IMR-90 (cell line): ENCODE measurements at regions not wholly inside any gene's neighbourhood (a gene's known extent, or its start where the extent isn't known, plus 50 kb on each side); places are given as distances from the start of the nearest gene placed in this dataset.

ENCODE experiments used
- ATAC-seq: fragments of 200-7000 bp; cut with Tn5 transposase; 2 replicates; pipeline ENCODE4 v1.9.1; 2020; ENCODE audit warnings: low read depth, mild to moderate bottlenecking, moderate library complexity
- BruUV-seq: library from RNA; stranded (reverse); fragments of 400-500 nt; replicated peaks from 2 replicates; lab custom pipeline; 2021; lab: Mats Ljungman, UMichigan
- CTCF ChIA-PET: fragments of 300-600 bp; formaldehyde crosslinking; extraction: SDS; loops from one replicate; lab custom pipeline; 2021; ENCODE audit warnings: antibody characterized with exemption; lab: Yijun Ruan, JAX
- POLR2A ChIA-PET: fragments of 300-600 bp; sonication (Branson Sonifier 250); formaldehyde crosslinking; loops from one replicate; lab custom pipeline; 2022; ENCODE audit warnings: antibody characterized with exemption; ENCODE audit not compliant: unreplicated experiment; lab: Charles Lee
- DNase-seq: peaks from one replicate; pipeline ENCODE4 v3.0.0; 2013
- H2AFZ ChIP-seq: replicated peaks from 2 replicates; pipeline ENCODE3; 2013; ENCODE audit warnings: low read length, mild to moderate bottlenecking; ENCODE audit not compliant: poor library complexity
- H2AK5ac ChIP-seq: 2 replicates; pipeline ENCODE4 v1.6.1; 2013; ENCODE audit warnings: low read depth, low read length, inconsistent platforms
- H2AK9ac ChIP-seq: replicated peaks from 2 replicates; pipeline ENCODE3; 2013; ENCODE audit warnings: mild to moderate bottlenecking, low read depth, low read length, moderate library complexity; ENCODE audit not compliant: poor library complexity
- H2BK120ac ChIP-seq: 2 replicates; pipeline ENCODE4 v1.6.1; 2013; ENCODE audit warnings: low read depth, low read length, inconsistent platforms
- H2BK15ac ChIP-seq: 3 replicates; pipeline ENCODE4 v1.6.1; 2013; ENCODE audit warnings: low read depth, low read length, inconsistent platforms
- H2BK20ac ChIP-seq: 2 replicates; pipeline ENCODE4 v1.6.1; 2013; ENCODE audit warnings: low read depth, mild to moderate bottlenecking, inconsistent platforms, low read length, moderate library complexity
- H2BK5ac ChIP-seq: 2 replicates; pipeline ENCODE4 v1.6.1; 2013; ENCODE audit warnings: mild to moderate bottlenecking, low read depth, low read length, inconsistent platforms; ENCODE audit not compliant: poor library complexity, severe bottlenecking
- H3K14ac ChIP-seq: replicated peaks from 2 replicates; pipeline ENCODE4 v1.6.1; 2013; ENCODE audit warnings: low read depth, low read length, inconsistent platforms
- H3K18ac ChIP-seq: 2 replicates; pipeline ENCODE4 v1.6.1; 2013; ENCODE audit warnings: low read depth, low read length, control low read depth
- H3K23ac ChIP-seq: 2 replicates; pipeline ENCODE4 v1.6.1; 2013; ENCODE audit warnings: low read depth, low read length, inconsistent platforms
- H3K27ac ChIP-seq: 2 replicates; pipeline ENCODE4 v1.5.1; 2013; ENCODE audit warnings: mild to moderate bottlenecking, control low read depth, low read length; ENCODE audit not compliant: insufficient read depth
- H3K27me3 ChIP-seq: 2 replicates; pipeline ENCODE4 v1.6.1; 2013; ENCODE audit warnings: low read length; ENCODE audit not compliant: control insufficient read depth, insufficient read depth
- H3K36me3 ChIP-seq: 2 replicates; pipeline ENCODE4 v1.6.1; 2013; ENCODE audit warnings: low read length, mixed read lengths; ENCODE audit not compliant: control insufficient read depth, insufficient read depth
- H3K4ac ChIP-seq: 2 replicates; pipeline ENCODE4 v1.6.1; 2013; ENCODE audit warnings: low read depth, low read length, inconsistent platforms
- H3K4me1 ChIP-seq: 2 replicates; pipeline ENCODE4 v1.6.1; 2013; ENCODE audit warnings: low read length, mixed read lengths; ENCODE audit not compliant: control insufficient read depth, insufficient read depth
- H3K4me2 ChIP-seq: 2 replicates; pipeline ENCODE4 v1.6.1; 2013; ENCODE audit warnings: low read depth, mild to moderate bottlenecking, control low read depth, low read length, moderate library complexity
- H3K4me3 ChIP-seq: 2 replicates; pipeline ENCODE4 v1.5.1; 2013; ENCODE audit warnings: low read depth, mild to moderate bottlenecking, control low read depth, low read length, moderate library complexity; ENCODE audit not compliant: insufficient read depth
- H3K56ac ChIP-seq: 2 replicates; pipeline ENCODE4 v1.6.1; 2013; ENCODE audit warnings: low read length, inconsistent platforms; ENCODE audit not compliant: insufficient read depth; ENCODE audit errors: extremely low read depth
- H3K79me1 ChIP-seq, 2 experiments: 2 replicates each; pipeline ENCODE4 v1.6.1; 2013; ENCODE audit warnings: low read length in 2 of 2, inconsistent platforms in 1 of 2, low read depth in 1 of 2
- H3K9ac ChIP-seq: 2 replicates; pipeline ENCODE4 v1.6.1; 2013; ENCODE audit warnings: low read depth, low read length, control low read depth
- H3K9me1 ChIP-seq: 2 replicates; pipeline ENCODE4 v1.6.1; 2013; ENCODE audit warnings: low read length, inconsistent platforms; ENCODE audit not compliant: insufficient read depth
- H3K9me3 ChIP-seq: 2 replicates; pipeline ENCODE4 v1.6.1; 2013; ENCODE audit warnings: low read length; ENCODE audit not compliant: control insufficient read depth, insufficient read depth
- H4K20me1 ChIP-seq: 2 replicates; pipeline ENCODE4 v1.6.1; 2013; ENCODE audit warnings: low read length, inconsistent platforms; ENCODE audit not compliant: insufficient read depth
- H4K5ac ChIP-seq: 2 replicates; pipeline ENCODE4 v1.6.1; 2013; ENCODE audit warnings: mild to moderate bottlenecking, low read depth, low read length, control low read depth
- H4K8ac ChIP-seq, 2 experiments: 2 replicates each; pipeline ENCODE4 v1.6.1; 2013; ENCODE audit warnings: low read depth in 2 of 2, low read length in 2 of 2, control low read depth in 1 of 2, inconsistent platforms in 1 of 2
- H4K91ac ChIP-seq: 2 replicates; pipeline ENCODE4 v1.6.1; 2013; ENCODE audit warnings: low read depth, low read length, inconsistent platforms; ENCODE audit not compliant: insufficient read depth
- CHD1 ChIP-seq: IDR thresholded peaks from 2 replicates; pipeline ENCODE4 v1.6.1; 2012; ENCODE audit warnings: low read depth, low read length, improper control_type of control experiment
- MXI1 ChIP-seq: IDR thresholded peaks from 2 replicates; pipeline ENCODE4 v1.6.1; 2012; ENCODE audit warnings: low read depth, mild to moderate bottlenecking, low read length, moderate library complexity, borderline replicate concordance
- RFX5 ChIP-seq: IDR thresholded peaks from 2 replicates; pipeline ENCODE4 v1.8.0; 2012; ENCODE audit warnings: low read depth, mild to moderate bottlenecking, low read length, moderate library complexity
- WGBS, 2 experiments: methylation state at CpG; one replicate each; pipeline versions ENCODE4 v1.1.5 to v1.1.7; 2013; ENCODE audit warnings: missing lambda C conversion rate in 2 of 2; ENCODE audit not compliant: insufficient read length in 1 of 2; ENCODE audit errors: extremely low coverage in 2 of 2; 5-methylcytosine and 5-hydroxymethylcytosine counted together
- dilution Hi-C: fragments of 300-500 bp; cut with HindIII; formaldehyde crosslinking; loops from one replicate; pipeline ENCODE4 v1.14.3; 2018; ENCODE audit warnings: low sequenced_read_pairs; ENCODE audit not compliant: unreplicated experiment
- in situ Hi-C: fragments of 300-500 bp; cut with MboI; formaldehyde crosslinking; loops from 3 replicates; pipeline ENCODE4 v1.14.3; 2019; ENCODE audit warnings: low sequenced_read_pairs, inconsistent platforms, mixed read lengths
- intact Hi-C: fragments of 100-400 bp; cut with micrococcal nuclease; formaldehyde crosslinking; loops from 2 replicates; pipeline ENCODE4 v1.10.0; 2022

GRCh38 chr3:79866162-79866561, 98.4 kb upstream of the ROBO1 start:
- no peak for TF ChIP-seq MXI1
- no peak for TF ChIP-seq CHD1
- TF ChIP-seq RFX5, result no peak

More at GRCh38 chr3:79866162-79866561, 98.4 kb upstream of the ROBO1 start:
- BruUV-seq, result no TSS peak
- no peaks in the 10 kb centered on the region for H3K9me1 ChIP-seq
- H4K20me1 ChIP-seq, result no peaks in the 10 kb centered on the region
- H3K4ac ChIP-seq, result no peak overlapping the region
- H2BK20ac ChIP-seq, result no peak overlapping the region
- POLR2A ChIA-PET, result no interaction called here
- no peak overlapping the region for H3K27ac ChIP-seq
- intact Hi-C loops (no loop called here), in situ Hi-C loops (no loop called here), dilution Hi-C loops (no loop called here)
- no peak overlapping the region for H4K5ac ChIP-seq
- H2AK9ac ChIP-seq, result no peak overlapping the region
- H3K4me3 ChIP-seq, result no peak overlapping the region
- no peak overlapping the region for H3K4me2 ChIP-seq
- H3K23ac ChIP-seq, result no peak overlapping the region
- H3K4me1 ChIP-seq, result no peaks in the 10 kb centered on the region
- H3K18ac ChIP-seq, result no peak overlapping the region
- H2BK120ac ChIP-seq, result no peak overlapping the region
- H4K8ac ChIP-seq, result no peak overlapping the region
- CTCF ChIA-PET, result no interaction called here
- no peak overlapping the region for H2AK5ac ChIP-seq
- no peak overlapping the region for H2BK5ac ChIP-seq
- no peak overlapping the region for H2AFZ ChIP-seq
- H3K9ac ChIP-seq, result no peak overlapping the region
- no peaks in the 10 kb centered on the region for H3K27me3 ChIP-seq
- H3K79me1 ChIP-seq, result no peaks in the 10 kb centered on the region
- H3K9me3 ChIP-seq, result peaks cover 2% of the 10 kb centered on the region
- H3K14ac ChIP-seq, result no peak overlapping the region
- no peak overlapping the region for H3K56ac ChIP-seq
- no peak overlapping the region for H2BK15ac ChIP-seq
- DNase-seq (no peak), ATAC-seq (no peak)
- no CpG with 5 or more reads among the region's 2 CpGs for WGBS, 2 experiments
- H3K36me3 ChIP-seq, result no peaks in the 10 kb centered on the region
- H4K91ac ChIP-seq, result no peak overlapping the region
